ENCODE measurements at regions not wholly inside any gene's neighbourhood (a gene's known extent, or its start where the extent isn't known, plus 50 kb on each side); places are given as distances from the start of the nearest gene placed in this dataset.

DNA sequence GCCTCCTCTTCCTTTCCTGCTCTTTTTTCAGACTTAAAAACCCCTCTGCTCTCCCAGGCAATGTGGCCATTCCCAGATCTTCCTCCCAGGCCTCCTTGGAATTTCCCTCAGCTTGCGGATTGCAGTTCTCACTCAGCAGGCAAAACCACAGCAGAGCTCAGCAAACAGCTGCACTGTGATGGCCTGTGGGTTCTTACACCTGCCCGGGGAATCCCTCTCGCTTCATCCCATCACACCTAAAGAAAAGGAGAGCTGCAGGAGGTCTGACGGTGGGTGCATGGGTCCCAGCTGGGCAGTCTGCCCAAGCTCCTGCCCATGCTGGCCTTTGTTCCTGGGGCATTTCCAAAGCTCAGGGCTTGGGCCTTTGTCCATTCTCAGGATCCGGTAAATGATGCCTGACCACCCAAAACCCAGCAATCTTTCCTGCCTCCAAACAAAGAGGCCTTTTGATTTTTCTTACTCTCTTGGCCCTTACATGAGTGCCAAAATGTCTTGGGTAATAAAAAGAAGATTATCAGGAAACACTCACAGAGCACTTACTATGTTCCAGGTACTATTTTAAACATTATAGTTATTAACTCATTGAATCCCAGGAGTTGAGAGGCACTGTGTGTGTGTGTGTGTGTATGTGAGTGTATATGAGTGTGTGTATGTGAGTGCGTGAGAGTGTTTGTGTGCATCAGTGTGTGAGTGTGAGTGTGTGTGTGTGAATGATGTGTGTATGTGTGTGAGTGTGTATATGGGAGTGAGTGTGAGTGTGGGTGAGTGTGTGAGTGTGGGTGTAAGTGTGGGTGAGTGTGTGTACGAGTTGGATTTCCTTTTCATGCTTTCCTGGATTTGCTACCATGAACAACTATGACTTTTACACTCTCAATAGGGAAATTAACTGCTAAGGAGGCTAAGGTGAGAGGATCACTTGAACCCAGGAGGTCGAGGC, 64.5 kb upstream of the PODXL start:
- H3K4me3 ChIP-seq (ENCODE audit: low read length) = no peak overlapping the region
- no peak overlapping the region for H3K4me2 ChIP-seq (ENCODE audit: low read length)
- no peaks in the 10 kb centered on the region for H3K9me2 ChIP-seq (replicated peaks; ENCODE audit: control insufficient read depth, low read length)
- TF ChIP-seq EZH2phosphoT487 (IDR thresholded peaks at IDR 0.05; ENCODE audit: borderline replicate concordance, low read length) = no peak
- TF ChIP-seq, protein P1, sequence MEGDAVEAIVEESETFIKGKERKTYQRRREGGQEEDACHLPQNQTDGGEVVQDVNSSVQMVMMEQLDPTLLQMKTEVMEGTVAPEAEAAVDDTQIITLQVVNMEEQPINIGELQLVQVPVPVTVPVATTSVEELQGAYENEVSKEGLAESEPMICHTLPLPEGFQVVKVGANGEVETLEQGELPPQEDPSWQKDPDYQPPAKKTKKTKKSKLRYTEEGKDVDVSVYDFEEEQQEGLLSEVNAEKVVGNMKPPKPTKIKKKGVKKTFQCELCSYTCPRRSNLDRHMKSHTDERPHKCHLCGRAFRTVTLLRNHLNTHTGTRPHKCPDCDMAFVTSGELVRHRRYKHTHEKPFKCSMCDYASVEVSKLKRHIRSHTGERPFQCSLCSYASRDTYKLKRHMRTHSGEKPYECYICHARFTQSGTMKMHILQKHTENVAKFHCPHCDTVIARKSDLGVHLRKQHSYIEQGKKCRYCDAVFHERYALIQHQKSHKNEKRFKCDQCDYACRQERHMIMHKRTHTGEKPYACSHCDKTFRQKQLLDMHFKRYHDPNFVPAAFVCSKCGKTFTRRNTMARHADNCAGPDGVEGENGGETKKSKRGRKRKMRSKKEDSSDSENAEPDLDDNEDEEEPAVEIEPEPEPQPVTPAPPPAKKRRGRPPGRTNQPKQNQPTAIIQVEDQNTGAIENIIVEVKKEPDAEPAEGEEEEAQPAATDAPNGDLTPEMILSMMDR (IDR thresholded peaks at IDR 0.05; ENCODE audit: low read depth, low read length, poor library complexity, severe bottlenecking) = no peak
- H3K4me1 ChIP-seq (ENCODE audit: control insufficient read depth, low read length) = no peaks in the 10 kb centered on the region
- H3K9me3 ChIP-seq (ENCODE audit: control insufficient read depth, insufficient read depth, low read length) = no peaks in the 10 kb centered on the region
- no peaks in the 10 kb centered on the region for H3K79me2 ChIP-seq (ENCODE audit: control insufficient read depth, low read length)
- H4K20me1 ChIP-seq (ENCODE audit: control insufficient read depth, insufficient read depth, low read depth, low read length) = no peaks in the 10 kb centered on the region
- H3K36me3 ChIP-seq (ENCODE audit: control insufficient read depth, low read length) = no peaks in the 10 kb centered on the region
- H3K27me3 ChIP-seq (ENCODE audit: control insufficient read depth, low read length) = no peaks in the 10 kb centered on the region
- H3F3A ChIP-seq (ENCODE audit: control insufficient read depth, insufficient read depth) = no peaks in the 10 kb centered on the region
- no peak overlapping the region for H3K27ac ChIP-seq (ENCODE audit: low read depth, low read length)

DNA sequence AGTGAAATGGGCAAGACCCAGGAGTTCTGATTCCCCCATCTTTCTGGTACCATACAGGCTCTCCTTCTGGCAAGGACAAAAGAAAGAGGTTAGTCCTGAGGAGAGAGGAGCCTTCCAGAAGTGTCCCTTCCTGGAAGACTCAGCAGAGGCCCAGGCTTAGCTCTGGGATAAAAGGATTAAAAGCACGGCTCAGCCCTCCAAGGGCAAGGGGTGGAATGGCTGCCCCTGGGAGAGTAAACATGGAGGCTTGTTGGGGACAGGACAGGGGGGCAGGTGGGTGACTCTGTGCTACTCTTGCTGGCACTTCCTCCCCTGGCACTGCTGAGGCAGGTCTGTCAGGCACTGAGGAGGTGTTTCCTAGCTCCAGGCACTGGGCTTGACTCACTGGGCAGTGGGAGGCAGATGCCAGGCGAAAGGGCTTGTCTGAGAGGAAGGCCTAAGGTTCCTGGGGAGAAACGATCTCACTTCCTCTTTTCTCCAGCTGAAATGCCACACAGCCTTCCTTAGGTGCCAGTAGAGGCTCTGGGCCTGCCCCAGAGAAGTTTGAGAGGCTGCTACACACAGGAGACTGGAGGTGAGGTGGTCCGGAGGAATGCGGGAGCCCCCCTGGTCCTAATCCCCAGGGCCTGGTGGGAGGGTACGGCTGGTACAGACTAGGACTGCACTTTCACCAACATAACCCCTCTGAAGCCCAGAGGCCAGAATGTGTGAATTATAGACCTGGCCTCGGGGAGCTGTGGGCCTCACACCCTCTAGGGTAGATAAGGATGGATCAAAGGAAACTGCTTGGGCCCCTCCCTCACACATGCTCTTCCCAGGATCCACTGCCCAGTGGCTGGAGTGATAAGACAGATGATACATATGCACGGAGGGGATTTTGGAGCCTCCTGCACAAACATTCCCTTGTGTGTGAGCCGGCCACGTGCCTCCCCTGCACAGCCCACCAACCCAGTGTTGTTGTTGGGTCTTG, 63.2 kb upstream of the PODXL start:
- Histone ChIP-seq H3K9me2 (replicated peaks; ENCODE audit: control insufficient read depth, low read length) (no peaks in the 10 kb centered on the region), H3K27me3 (ENCODE audit: control insufficient read depth, low read length) (no peaks in the 10 kb centered on the region), H3F3A (ENCODE audit: control insufficient read depth, insufficient read depth) (no peaks in the 10 kb centered on the region), H3K4me2 (ENCODE audit: low read length) (no peak overlapping the region), H3K36me3 (ENCODE audit: control insufficient read depth, low read length) (no peaks in the 10 kb centered on the region), H3K79me2 (ENCODE audit: control insufficient read depth, low read length) (no peaks in the 10 kb centered on the region), H3K4me1 (ENCODE audit: control insufficient read depth, low read length) (no peaks in the 10 kb centered on the region), H3K4me3 (ENCODE audit: low read length) (no peak overlapping the region), H3K27ac (ENCODE audit: low read depth, low read length) (no peak overlapping the region), H4K20me1 (ENCODE audit: control insufficient read depth, insufficient read depth, low read depth, low read length) (no peaks in the 10 kb centered on the region), H3K9me3 (ENCODE audit: control insufficient read depth, insufficient read depth, low read length) (no peaks in the 10 kb centered on the region)
- TF ChIP-seq, protein P1 (IDR thresholded peaks at IDR 0.05; ENCODE audit: low read depth, low read length, poor library complexity, severe bottlenecking) = no peak
- TF ChIP-seq EZH2phosphoT487 (IDR thresholded peaks at IDR 0.05; ENCODE audit: borderline replicate concordance, low read length) = no peak

DNA sequence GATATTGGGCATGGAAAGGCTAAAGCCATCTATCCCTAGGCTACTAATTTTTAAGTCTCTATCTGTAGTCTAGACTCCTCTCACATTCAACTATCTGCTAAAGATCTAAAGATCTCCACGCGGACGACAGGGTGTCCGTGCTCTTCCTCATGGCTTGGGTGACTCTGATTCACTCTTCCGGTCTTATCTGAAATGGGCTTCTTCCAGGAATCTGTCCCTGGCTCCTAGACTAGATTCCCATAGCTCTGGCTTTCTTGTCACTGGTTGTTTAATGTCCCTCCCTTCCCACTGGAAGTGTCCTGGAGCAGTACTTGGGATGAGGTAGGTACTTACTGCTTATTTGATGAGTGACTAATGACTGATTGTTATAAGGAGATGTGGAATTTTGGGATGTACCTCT, 62.0 kb upstream of the PODXL start:
- no peaks in the 10 kb centered on the region for H3K4me1 ChIP-seq (ENCODE audit: control insufficient read depth, low read length)
- H3K27ac ChIP-seq (ENCODE audit: low read depth, low read length) = no peak overlapping the region

More for the DNA sequence above, 62.0 kb upstream of the PODXL start:
- H3K4me3 ChIP-seq (ENCODE audit: low read length) = no peak overlapping the region
- no peak for TF ChIP-seq EZH2phosphoT487 (IDR thresholded peaks at IDR 0.05; ENCODE audit: borderline replicate concordance, low read length)
- TF ChIP-seq, protein P1 (IDR thresholded peaks at IDR 0.05; ENCODE audit: low read depth, low read length, poor library complexity, severe bottlenecking) = no peak
- no peaks in the 10 kb centered on the region for H3K9me2 ChIP-seq (replicated peaks; ENCODE audit: control insufficient read depth, low read length)
- no peaks in the 10 kb centered on the region for H3K27me3 ChIP-seq (ENCODE audit: control insufficient read depth, low read length)
- no peaks in the 10 kb centered on the region for H3K79me2 ChIP-seq (ENCODE audit: control insufficient read depth, low read length)
- H3K4me2 ChIP-seq (ENCODE audit: low read length) = no peak overlapping the region
- no peaks in the 10 kb centered on the region for H4K20me1 ChIP-seq (ENCODE audit: control insufficient read depth, insufficient read depth, low read depth, low read length)
- H3F3A ChIP-seq (ENCODE audit: control insufficient read depth, insufficient read depth) = no peaks in the 10 kb centered on the region
- no peaks in the 10 kb centered on the region for H3K36me3 ChIP-seq (ENCODE audit: control insufficient read depth, low read length)
- H3K9me3 ChIP-seq (ENCODE audit: control insufficient read depth, insufficient read depth, low read length) = no peaks in the 10 kb centered on the region
